Activated CD8-positive, alpha-beta T cell treated with anti-CD3 and anti-CD28 coated beads for 36 hours (primary cell): ENCODE measurements at regions not wholly inside any gene's neighbourhood (a gene's known extent, or its start where the extent isn't known, plus 50 kb on each side); places are given as distances from the start of the nearest gene placed in this dataset.

Experiments
- ATAC-seq: fragments of 200-7000 bp; cut with Tn5 transposase; one replicate; pipeline ENCODE4 v1.10.0; 2021; ENCODE audit warnings: mild to moderate bottlenecking, moderate library complexity
- CTCF ChIA-PET: fragments of 350-600 bp; sonication (Branson Sonifier 250); formaldehyde crosslinking; loops from one replicate; lab custom pipeline; 2021; ENCODE audit warnings: antibody characterized with exemption; lab: Charles Lee
- POLR2A ChIA-PET: fragments of 350-600 bp; sonication (Branson Sonifier 250); formaldehyde crosslinking; loops from one replicate; lab custom pipeline; 2021; ENCODE audit warnings: antibody characterized with exemption; lab: Charles Lee
- DNase-seq: peaks from one replicate; pipeline ENCODE4 v3.0.0-alpha.2; 2020
- H3K27ac Mint-ChIP-seq: one replicate; pipeline ENCODE4 v1.8.0; 2021; ENCODE audit warnings: mild to moderate bottlenecking, mixed read lengths
- H3K27me3 Mint-ChIP-seq: one replicate; pipeline ENCODE4 v1.8.0; 2021; ENCODE audit warnings: mixed read lengths
- H3K36me3 Mint-ChIP-seq: one replicate; pipeline ENCODE4 v1.8.0; 2021; ENCODE audit warnings: low read depth, mixed read lengths
- H3K4me1 Mint-ChIP-seq: one replicate; pipeline ENCODE4 v1.8.0; 2021; ENCODE audit warnings: low read depth, mixed read lengths
- H3K4me3 Mint-ChIP-seq: one replicate; pipeline ENCODE4 v1.8.0; 2021; ENCODE audit warnings: mild to moderate bottlenecking, moderate library complexity, mixed read lengths
- H3K9me3 Mint-ChIP-seq: one replicate; pipeline ENCODE4 v1.8.0; 2021; ENCODE audit warnings: mixed read lengths
- intact Hi-C: fragments of 100-400 bp; cut with micrococcal nuclease; formaldehyde crosslinking; loops from one replicate; pipeline ENCODE4 v1.10.0; 2022
- TF ChIP-seq, protein P1 (sequence below): fragments of 200-600 bp; IDR thresholded peaks from one replicate; pipeline ENCODE4 v1.8.0; 2022; ENCODE audit warnings: antibody characterized with exemption, mild to moderate bottlenecking

DNA sequence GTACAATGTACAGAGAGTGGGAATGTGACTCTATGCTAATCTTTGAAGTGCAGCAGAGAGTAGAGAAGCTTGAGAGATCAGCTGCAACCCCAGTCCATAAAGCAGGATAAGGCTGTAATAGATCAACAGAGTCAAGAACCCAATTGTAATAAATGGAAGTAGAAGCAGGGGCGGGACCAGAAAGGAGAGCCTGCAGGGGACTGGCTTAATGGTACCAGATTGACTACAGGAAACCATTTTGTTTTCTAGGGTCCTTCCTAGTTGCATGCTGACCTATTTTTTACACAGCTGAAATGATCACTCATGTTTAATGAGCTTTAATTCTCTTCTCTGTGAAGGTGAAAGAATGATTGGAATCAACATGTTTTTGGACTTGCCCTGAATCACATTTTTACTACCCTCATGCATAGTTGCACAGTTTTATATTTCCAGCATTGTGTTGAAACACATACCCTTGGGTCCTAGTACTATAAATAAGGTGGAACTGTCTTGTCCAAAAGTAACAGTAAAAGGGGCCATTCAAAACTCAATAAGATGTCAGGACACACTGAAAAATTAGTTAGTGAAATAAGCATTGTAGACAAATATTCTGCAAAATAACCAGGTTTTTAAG lies 69.8 kb downstream of the GPR88 start:
- DNase-seq = no peak
- TF ChIP-seq, protein P1, sequence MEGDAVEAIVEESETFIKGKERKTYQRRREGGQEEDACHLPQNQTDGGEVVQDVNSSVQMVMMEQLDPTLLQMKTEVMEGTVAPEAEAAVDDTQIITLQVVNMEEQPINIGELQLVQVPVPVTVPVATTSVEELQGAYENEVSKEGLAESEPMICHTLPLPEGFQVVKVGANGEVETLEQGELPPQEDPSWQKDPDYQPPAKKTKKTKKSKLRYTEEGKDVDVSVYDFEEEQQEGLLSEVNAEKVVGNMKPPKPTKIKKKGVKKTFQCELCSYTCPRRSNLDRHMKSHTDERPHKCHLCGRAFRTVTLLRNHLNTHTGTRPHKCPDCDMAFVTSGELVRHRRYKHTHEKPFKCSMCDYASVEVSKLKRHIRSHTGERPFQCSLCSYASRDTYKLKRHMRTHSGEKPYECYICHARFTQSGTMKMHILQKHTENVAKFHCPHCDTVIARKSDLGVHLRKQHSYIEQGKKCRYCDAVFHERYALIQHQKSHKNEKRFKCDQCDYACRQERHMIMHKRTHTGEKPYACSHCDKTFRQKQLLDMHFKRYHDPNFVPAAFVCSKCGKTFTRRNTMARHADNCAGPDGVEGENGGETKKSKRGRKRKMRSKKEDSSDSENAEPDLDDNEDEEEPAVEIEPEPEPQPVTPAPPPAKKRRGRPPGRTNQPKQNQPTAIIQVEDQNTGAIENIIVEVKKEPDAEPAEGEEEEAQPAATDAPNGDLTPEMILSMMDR = no peak
- H3K27ac Mint-ChIP-seq = no peak overlapping the region
- H3K4me3 Mint-ChIP-seq = no peak overlapping the region
- POLR2A ChIA-PET = no interaction called here
- CTCF ChIA-PET = interaction anchor here (1.1 to 2.9 kb wide), 2 partner anchors 13 to 261 kb away, joined by 3 to 16 read pairs; no protein-coding TSS in a partner anchor
- no peaks in the 10 kb centered on the region for H3K36me3 Mint-ChIP-seq
- H3K9me3 Mint-ChIP-seq = peaks cover 3% of the 10 kb centered on the region
- H3K27me3 Mint-ChIP-seq = peaks cover 4% of the 10 kb centered on the region
- intact Hi-C loops = loop anchor here (2.0 kb wide), 1 partner anchor 259 kb away; no protein-coding TSS in a partner anchor
- no peaks in the 10 kb centered on the region for H3K4me1 Mint-ChIP-seq
- no peak for ATAC-seq

DNA sequence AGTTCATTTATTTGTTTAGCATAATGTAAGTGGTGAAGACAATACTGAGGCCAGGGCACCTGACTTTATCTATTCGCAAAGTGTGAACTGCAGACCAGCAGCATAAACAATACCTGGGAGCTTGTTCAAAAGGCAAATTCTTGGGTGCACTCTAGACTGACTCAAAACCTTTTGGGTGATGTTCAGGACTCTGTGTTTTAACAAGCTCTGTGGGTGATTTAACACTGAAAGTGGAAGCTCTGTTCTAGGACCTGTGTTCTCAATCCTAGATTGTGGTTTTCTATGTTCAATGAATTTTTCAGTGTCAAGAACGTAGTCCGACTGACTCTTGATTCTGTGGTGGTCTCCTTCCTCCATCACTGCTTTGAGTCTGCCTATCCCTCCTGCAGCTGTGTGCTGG lies 71.9 kb downstream of the GPR88 start:
- H3K36me3 Mint-ChIP-seq = no peaks in the 10 kb centered on the region
- no peak overlapping the region for H3K4me3 Mint-ChIP-seq
- no peak for ATAC-seq
- ChIA-PET POLR2A (no interaction called here), CTCF (interaction anchor here (0.9 to 2.8 kb wide), 4 partner anchors 66 to 259 kb away, joined by 3 to 11 read pairs (median 3); no protein-coding TSS in a partner anchor)
- H3K27ac Mint-ChIP-seq = no peak overlapping the region
- H3K4me1 Mint-ChIP-seq = peaks cover 15% of the 10 kb centered on the region
- DNase-seq = no peak
- intact Hi-C loops = no loop called here
- H3K9me3 Mint-ChIP-seq = no peaks in the 10 kb centered on the region
- TF ChIP-seq, protein P1 = no peak
- H3K27me3 Mint-ChIP-seq = peaks cover 5% of the 10 kb centered on the region

DNA sequence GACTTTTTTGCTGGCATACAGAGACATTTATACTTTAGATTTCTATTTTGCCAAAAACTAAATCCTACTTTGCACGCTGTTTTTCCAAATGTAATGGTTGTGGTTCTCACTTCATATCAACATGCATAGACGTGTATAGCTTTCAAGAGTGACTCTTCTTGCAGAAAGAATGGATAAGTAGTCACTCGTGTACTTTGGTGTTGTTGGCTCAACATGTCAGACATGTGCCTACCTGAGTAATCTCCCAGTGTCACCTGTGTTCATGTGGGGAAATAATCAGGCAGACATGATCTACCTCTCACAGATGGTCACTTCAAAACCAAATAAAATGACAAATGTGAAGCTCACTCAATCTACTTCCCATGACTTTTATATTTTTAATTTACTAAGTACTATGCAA lies 73.1 kb downstream of the GPR88 start:
- ATAC-seq (no peak), DNase-seq (no peak)
- H3K4me1 Mint-ChIP-seq = peaks cover 17% of the 10 kb centered on the region
- intact Hi-C loops = no loop called here
- TF ChIP-seq, protein P1 = no peak
- H3K36me3 Mint-ChIP-seq = no peaks in the 10 kb centered on the region
- peaks cover 2% of the 10 kb centered on the region for H3K27me3 Mint-ChIP-seq
- H3K9me3 Mint-ChIP-seq = no peaks in the 10 kb centered on the region
- no peak overlapping the region for H3K27ac Mint-ChIP-seq
- POLR2A ChIA-PET = no interaction called here
- no peak overlapping the region for H3K4me3 Mint-ChIP-seq
- CTCF ChIA-PET = interaction anchor here (0.9 to 2.8 kb wide), 2 partner anchors 68 to 258 kb away, joined by 3 to 11 read pairs; no protein-coding TSS in a partner anchor

DNA sequence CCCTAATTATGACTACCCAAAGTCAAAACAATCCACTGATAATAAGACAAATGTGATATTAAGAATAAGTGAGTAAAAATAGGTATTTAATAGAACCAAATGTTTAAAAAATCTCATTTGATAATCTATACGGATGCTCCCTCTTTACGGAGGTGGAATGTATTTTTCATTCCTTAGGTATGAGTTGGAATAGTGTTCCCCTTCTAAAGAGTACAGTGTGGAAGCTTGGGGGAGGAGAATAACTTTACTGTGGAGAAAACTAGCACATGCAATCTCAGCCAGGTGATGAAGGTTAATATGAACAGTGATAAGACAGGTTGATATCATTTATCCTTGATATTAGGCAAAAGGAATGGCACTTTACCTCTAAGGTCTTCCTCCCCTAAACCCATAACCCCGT lies 74.6 kb downstream of the GPR88 start:
- DNase-seq = no peak
- peaks cover 1% of the 10 kb centered on the region for H3K27me3 Mint-ChIP-seq

More for the DNA sequence above, 74.6 kb downstream of the GPR88 start:
- ATAC-seq = no peak
- ChIA-PET POLR2A (no interaction called here), CTCF (no interaction called here)
- Mint-ChIP-seq H3K4me3 (no peak overlapping the region), H3K4me1 (peaks cover 17% of the 10 kb centered on the region), H3K9me3 (no peaks in the 10 kb centered on the region), H3K36me3 (no peaks in the 10 kb centered on the region), H3K27ac (no peak overlapping the region)
- intact Hi-C loops = no loop called here
- TF ChIP-seq, protein P1 = no peak
